HepG2 (cell line): ENCODE measurements at regions not wholly inside any gene's neighbourhood (a gene's known extent, or its start where the extent isn't known, plus 50 kb on each side); places are given as distances from the start of the nearest gene placed in this dataset.

ENCODE experiments used
- ARNT ChIP-seq: fragments of 450-650 bp; IDR thresholded peaks from 2 replicates; pipeline ENCODE4 v1.6.1; 2017
- ELF1 ChIP-seq: sonication (generic); formaldehyde crosslinking; IDR thresholded peaks from 2 replicates; pipeline ENCODE4 v1.4.0; 2020; ENCODE audit warnings: missing genetic modification reagents
- ESRRA ChIP-seq: sonication (generic); formaldehyde crosslinking; IDR thresholded peaks from 2 replicates; pipeline ENCODE4 v1.5.1; 2020; ENCODE audit warnings: mild to moderate bottlenecking, low read depth, missing genetic modification reagents
- FOSL1 ChIP-seq: sonication (generic); formaldehyde crosslinking; IDR thresholded peaks from 2 replicates; pipeline ENCODE4 v1.9.0; 2021; ENCODE audit warnings: missing genetic modification reagents, borderline replicate concordance
- JUND ChIP-seq: sonication (generic); formaldehyde crosslinking; IDR thresholded peaks from 2 replicates; pipeline ENCODE4 v1.8.0; 2022; ENCODE audit warnings: mild to moderate bottlenecking, missing genetic modification reagents
- MED13 ChIP-seq: sonication (generic); formaldehyde crosslinking; IDR thresholded peaks from 2 replicates; pipeline ENCODE4 v1.5.0; 2020; ENCODE audit warnings: missing genetic modification reagents
- MTF1 ChIP-seq: sonication (generic); formaldehyde crosslinking; IDR thresholded peaks from 2 replicates; pipeline ENCODE4 v1.5.0; 2020; ENCODE audit warnings: missing genetic modification reagents
- SATB2 ChIP-seq: sonication (generic); formaldehyde crosslinking; IDR thresholded peaks from 2 replicates; pipeline ENCODE4 v1.5.0; 2020; ENCODE audit warnings: missing genetic modification reagents
- SOX13 ChIP-seq, 3 experiments: fragments of 450-650 bp in 1 of 3; sonication (generic) in 1 of 3; formaldehyde crosslinking in 1 of 3; IDR thresholded peaks in 2 of 3; conservative IDR thresholded peaks in 1 of 3; 2 replicates each; pipeline versions ENCODE4 v1.5.0 to v1.6.1; 2016 to 2020; ENCODE audit warnings: antibody characterized with exemption in 1 of 3, mild to moderate bottlenecking in 1 of 3, missing compliant biosample characterization in 1 of 3, missing genetic modification reagents in 1 of 3, moderate library complexity in 1 of 3
- ZFYVE20 ChIP-seq: sonication (generic); formaldehyde crosslinking; IDR thresholded peaks from 2 replicates; pipeline ENCODE4 v1.8.0; 2023; ENCODE audit warnings: low read depth, mild to moderate bottlenecking, moderate library complexity, missing genetic modification reagents, borderline replicate concordance
- ZIK1 ChIP-seq: sonication (generic); formaldehyde crosslinking; IDR thresholded peaks from 2 replicates; pipeline ENCODE4 v1.5.0; 2020; ENCODE audit warnings: mild to moderate bottlenecking, low read depth, missing genetic modification reagents, borderline replicate concordance
- ZKSCAN8 ChIP-seq: IDR thresholded peaks from 2 replicates; pipeline ENCODE4 v1.6.1; 2016; ENCODE audit warnings: borderline replicate concordance, missing genetic modification reagents, missing compliant biosample characterization
- ZNF33A ChIP-seq: sonication (generic); formaldehyde crosslinking; IDR thresholded peaks from 2 replicates; pipeline ENCODE4 v1.5.1; 2020; ENCODE audit warnings: missing genetic modification reagents, mild to moderate bottlenecking, moderate library complexity, borderline replicate concordance
- ZNF556 ChIP-seq: sonication (generic); formaldehyde crosslinking; IDR thresholded peaks from 2 replicates; pipeline ENCODE4 v1.4.0; 2020; ENCODE audit warnings: mild to moderate bottlenecking, missing genetic modification reagents, borderline replicate concordance
- ZNF607 ChIP-seq: sonication (generic); formaldehyde crosslinking; IDR thresholded peaks from 2 replicates; pipeline ENCODE4 v1.5.1; 2020; ENCODE audit warnings: missing genetic modification reagents, mild to moderate bottlenecking, borderline replicate concordance
- ZNF775 ChIP-seq: sonication (generic); formaldehyde crosslinking; IDR thresholded peaks from 2 replicates; pipeline ENCODE4 v1.4.0; 2020; ENCODE audit warnings: missing genetic modification reagents, mild to moderate bottlenecking, moderate library complexity, borderline replicate concordance
- ZNF883 ChIP-seq: sonication (generic); formaldehyde crosslinking; IDR thresholded peaks from 2 replicates; pipeline ENCODE4 v1.5.1; 2020; ENCODE audit warnings: mild to moderate bottlenecking, missing genetic modification reagents; ENCODE audit errors: not compliant biosample characterization
- ZNF891 ChIP-seq: sonication (generic); formaldehyde crosslinking; IDR thresholded peaks from 2 replicates; pipeline ENCODE4 v1.5.0; 2020; ENCODE audit warnings: mild to moderate bottlenecking, missing genetic modification reagents
- TF ChIP-seq, protein P1 (sequence below): sonication (generic); formaldehyde crosslinking; IDR thresholded peaks from 2 replicates; pipeline ENCODE4 v1.4.0; 2020; ENCODE audit warnings: missing genetic modification reagents, borderline replicate concordance
- TF ChIP-seq, protein P2 (sequence below): sonication (generic); formaldehyde crosslinking; IDR thresholded peaks from 2 replicates; pipeline ENCODE4 v1.5.1; 2020; ENCODE audit warnings: missing genetic modification reagents, mild to moderate bottlenecking, borderline replicate concordance
- TF ChIP-seq, protein P3 (sequence below): sonication (generic); formaldehyde crosslinking; IDR thresholded peaks from 2 replicates; pipeline ENCODE4 v1.4.0; 2020; ENCODE audit warnings: missing genetic modification reagents; ENCODE audit errors: not compliant biosample characterization
- TF ChIP-seq, protein P4 (sequence below): sonication (generic); formaldehyde crosslinking; IDR thresholded peaks from 2 replicates; pipeline ENCODE4 v1.4.0; 2020; ENCODE audit warnings: low read depth, mild to moderate bottlenecking, missing genetic modification reagents

DNA sequence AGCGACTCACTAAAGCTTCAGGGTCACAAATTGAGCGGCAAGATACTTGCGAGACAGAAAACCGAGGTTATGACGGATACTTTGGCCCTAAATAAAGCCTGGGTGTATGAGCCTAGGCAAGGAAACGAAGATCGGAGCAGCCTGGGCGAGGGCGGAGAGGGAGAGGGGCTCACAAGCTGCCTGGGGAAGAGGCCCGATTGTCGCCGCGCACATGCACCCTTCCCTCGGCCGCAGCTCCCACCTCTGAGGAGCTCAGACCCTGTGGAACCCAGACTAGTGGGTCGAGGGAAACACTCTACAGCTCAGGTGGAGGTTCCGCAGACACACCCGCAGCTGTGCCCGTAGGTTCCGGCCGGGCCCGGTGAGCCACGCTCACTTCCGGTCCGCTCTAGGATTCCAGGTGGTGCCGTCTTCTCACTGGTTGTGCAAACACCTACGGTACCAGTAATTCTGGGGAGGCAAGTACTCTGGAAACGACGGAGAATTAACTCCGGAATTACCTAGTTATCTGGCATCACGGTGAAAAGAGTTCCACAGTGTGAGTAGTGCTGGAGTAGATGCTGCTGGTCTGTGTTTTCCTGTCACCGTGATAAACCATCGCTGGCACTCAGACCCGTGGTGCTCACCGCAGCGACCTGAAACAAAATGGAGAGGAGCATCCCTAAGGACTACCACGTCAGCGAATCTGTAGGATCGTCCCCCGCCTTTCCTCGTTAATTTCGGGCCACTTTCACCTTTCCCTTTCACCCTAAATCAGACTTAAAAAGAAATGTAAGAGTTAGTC lies 61.5 kb downstream of the GPX5 start (continued):
- TF ChIP-seq ZNF607 (CRISPR knock-in tag), result peak; percentile 75
- TF ChIP-seq, protein P1, sequence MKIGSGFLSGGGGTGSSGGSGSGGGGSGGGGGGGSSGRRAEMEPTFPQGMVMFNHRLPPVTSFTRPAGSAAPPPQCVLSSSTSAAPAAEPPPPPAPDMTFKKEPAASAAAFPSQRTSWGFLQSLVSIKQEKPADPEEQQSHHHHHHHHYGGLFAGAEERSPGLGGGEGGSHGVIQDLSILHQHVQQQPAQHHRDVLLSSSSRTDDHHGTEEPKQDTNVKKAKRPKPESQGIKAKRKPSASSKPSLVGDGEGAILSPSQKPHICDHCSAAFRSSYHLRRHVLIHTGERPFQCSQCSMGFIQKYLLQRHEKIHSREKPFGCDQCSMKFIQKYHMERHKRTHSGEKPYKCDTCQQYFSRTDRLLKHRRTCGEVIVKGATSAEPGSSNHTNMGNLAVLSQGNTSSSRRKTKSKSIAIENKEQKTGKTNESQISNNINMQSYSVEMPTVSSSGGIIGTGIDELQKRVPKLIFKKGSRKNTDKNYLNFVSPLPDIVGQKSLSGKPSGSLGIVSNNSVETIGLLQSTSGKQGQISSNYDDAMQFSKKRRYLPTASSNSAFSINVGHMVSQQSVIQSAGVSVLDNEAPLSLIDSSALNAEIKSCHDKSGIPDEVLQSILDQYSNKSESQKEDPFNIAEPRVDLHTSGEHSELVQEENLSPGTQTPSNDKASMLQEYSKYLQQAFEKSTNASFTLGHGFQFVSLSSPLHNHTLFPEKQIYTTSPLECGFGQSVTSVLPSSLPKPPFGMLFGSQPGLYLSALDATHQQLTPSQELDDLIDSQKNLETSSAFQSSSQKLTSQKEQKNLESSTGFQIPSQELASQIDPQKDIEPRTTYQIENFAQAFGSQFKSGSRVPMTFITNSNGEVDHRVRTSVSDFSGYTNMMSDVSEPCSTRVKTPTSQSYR (CRISPR knock-in tag), result no peak
- peak; percentile 81; the same call in 1 of the 2 replicates for TF ChIP-seq ZNF556 (CRISPR knock-in tag)
- TF ChIP-seq ZIK1 (CRISPR knock-in tag), result peak; percentile 38; the same call in 1 of the 2 replicates
- TF ChIP-seq SOX13 (IDR thresholded peaks at IDR 0.05), result no peak; the same call in 1 of the 2 replicates
- peak in 1 of 2 experiments; percentile 44; a peak in 1 of 4 replicates for TF ChIP-seq SOX13 (CRISPR knock-in tag; conservative IDR thresholded peaks at IDR 0.05 in 1 of 2, IDR thresholded peaks at IDR 0.05 in 1 of 2)
- peak; percentile 90 for TF ChIP-seq ZNF883 (CRISPR knock-in tag)
- TF ChIP-seq, protein P2, sequence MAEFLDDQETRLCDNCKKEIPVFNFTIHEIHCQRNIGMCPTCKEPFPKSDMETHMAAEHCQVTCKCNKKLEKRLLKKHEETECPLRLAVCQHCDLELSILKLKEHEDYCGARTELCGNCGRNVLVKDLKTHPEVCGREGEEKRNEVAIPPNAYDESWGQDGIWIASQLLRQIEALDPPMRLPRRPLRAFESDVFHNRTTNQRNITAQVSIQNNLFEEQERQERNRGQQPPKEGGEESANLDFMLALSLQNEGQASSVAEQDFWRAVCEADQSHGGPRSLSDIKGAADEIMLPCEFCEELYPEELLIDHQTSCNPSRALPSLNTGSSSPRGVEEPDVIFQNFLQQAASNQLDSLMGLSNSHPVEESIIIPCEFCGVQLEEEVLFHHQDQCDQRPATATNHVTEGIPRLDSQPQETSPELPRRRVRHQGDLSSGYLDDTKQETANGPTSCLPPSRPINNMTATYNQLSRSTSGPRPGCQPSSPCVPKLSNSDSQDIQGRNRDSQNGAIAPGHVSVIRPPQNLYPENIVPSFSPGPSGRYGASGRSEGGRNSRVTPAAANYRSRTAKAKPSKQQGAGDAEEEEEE (CRISPR knock-in tag), result peak; percentile 95
- TF ChIP-seq ZKSCAN8 (CRISPR knock-in tag), result no peak
- no peak for TF ChIP-seq FOSL1 (CRISPR knock-in tag)
- peak; percentile 46; the same call in 1 of the 2 replicates for TF ChIP-seq ZNF33A (CRISPR knock-in tag)
- no peak; the same call in 1 of the 2 replicates for TF ChIP-seq SATB2 (CRISPR knock-in tag)
- TF ChIP-seq, protein P3, sequence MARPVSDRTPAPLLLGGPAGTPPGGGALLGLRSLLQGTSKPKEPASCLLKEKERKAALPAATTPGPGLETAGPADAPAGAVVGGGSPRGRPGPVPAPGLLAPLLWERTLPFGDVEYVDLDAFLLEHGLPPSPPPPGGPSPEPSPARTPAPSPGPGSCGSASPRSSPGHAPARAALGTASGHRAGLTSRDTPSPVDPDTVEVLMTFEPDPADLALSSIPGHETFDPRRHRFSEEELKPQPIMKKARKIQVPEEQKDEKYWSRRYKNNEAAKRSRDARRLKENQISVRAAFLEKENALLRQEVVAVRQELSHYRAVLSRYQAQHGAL (CRISPR knock-in tag), result peak; percentile 30
- TF ChIP-seq ESRRA, result 0 out of 2 replicates have a peak, but pooled peaks have one; percentile 18
- TF ChIP-seq MED13 (CRISPR knock-in tag), result no peak; the same call in 1 of the 2 replicates
- peak; percentile 78 for TF ChIP-seq ZNF891 (CRISPR knock-in tag)
- TF ChIP-seq MTF1 (CRISPR knock-in tag), result no peak
- TF ChIP-seq ZFYVE20 (CRISPR knock-in tag), result no peak
- no peak for TF ChIP-seq ZNF775 (CRISPR knock-in tag)
- peak; percentile 93 for TF ChIP-seq ELF1 (CRISPR knock-in tag)
- TF ChIP-seq, protein P4, sequence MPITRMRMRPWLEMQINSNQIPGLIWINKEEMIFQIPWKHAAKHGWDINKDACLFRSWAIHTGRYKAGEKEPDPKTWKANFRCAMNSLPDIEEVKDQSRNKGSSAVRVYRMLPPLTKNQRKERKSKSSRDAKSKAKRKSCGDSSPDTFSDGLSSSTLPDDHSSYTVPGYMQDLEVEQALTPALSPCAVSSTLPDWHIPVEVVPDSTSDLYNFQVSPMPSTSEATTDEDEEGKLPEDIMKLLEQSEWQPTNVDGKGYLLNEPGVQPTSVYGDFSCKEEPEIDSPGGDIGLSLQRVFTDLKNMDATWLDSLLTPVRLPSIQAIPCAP (CRISPR knock-in tag), result peak; percentile 81; the same call in 1 of the 2 replicates
- TF ChIP-seq ARNT, result no peak
- TF ChIP-seq JUND (CRISPR knock-in tag), result no peak
